ENCODE measurements at regions not wholly inside any gene's neighbourhood (a gene's known extent, or its start where the extent isn't known, plus 50 kb on each side); places are given as distances from the start of the nearest gene placed in this dataset.

DNA sequence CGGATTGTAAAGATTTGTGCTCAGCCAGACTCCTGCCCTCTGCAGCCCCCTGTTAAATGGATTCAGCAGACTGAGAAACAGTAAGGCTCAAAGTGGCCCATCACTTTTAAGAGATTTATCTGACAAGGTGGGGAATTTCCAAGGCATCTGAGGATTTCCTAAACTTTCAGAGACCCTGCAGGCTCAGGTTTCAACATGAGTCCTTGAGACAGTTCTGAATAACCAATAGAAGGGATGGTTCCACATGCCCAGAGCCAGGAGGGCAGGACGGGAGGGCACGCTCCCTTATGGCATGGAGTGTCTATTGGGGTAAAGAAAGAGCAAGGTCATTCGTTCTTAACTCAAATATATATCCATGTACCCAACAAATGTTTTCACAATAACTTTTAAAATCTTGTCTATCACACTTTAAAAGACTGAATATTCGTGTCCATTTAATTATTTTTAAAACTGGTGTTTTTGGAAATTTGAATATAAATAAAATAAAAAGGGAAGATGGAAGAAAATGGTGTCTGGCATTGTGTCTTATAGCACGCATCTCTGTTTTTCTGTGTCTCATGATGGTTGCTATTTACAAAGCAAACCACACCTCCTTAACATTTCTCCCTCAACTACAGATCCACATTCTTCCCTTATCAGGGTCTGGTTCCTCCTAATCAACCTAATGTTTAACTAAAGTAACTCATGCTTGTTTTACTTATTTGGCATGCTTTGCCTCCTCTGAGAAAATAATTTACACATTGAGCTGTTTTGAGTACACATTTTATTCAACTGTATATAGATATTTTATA lies 56.0 kb upstream of the DSG1 start:
- H3K27ac ChIP-seq = no peak overlapping the region
- no peaks in the 10 kb centered on the region for H3K27me3 ChIP-seq (replicated peaks)
- H3K4me3 ChIP-seq = no peak overlapping the region
- no peaks in the 10 kb centered on the region for H3K36me3 ChIP-seq
- H3K4me1 ChIP-seq (replicated peaks) = no peaks in the 10 kb centered on the region
- DNase-seq (ENCODE audit: low read depth in 1 of 2, low spot score in 2 of 2) = no peak
- no peaks in the 10 kb centered on the region for H3K9me3 ChIP-seq (replicated peaks)

DNA sequence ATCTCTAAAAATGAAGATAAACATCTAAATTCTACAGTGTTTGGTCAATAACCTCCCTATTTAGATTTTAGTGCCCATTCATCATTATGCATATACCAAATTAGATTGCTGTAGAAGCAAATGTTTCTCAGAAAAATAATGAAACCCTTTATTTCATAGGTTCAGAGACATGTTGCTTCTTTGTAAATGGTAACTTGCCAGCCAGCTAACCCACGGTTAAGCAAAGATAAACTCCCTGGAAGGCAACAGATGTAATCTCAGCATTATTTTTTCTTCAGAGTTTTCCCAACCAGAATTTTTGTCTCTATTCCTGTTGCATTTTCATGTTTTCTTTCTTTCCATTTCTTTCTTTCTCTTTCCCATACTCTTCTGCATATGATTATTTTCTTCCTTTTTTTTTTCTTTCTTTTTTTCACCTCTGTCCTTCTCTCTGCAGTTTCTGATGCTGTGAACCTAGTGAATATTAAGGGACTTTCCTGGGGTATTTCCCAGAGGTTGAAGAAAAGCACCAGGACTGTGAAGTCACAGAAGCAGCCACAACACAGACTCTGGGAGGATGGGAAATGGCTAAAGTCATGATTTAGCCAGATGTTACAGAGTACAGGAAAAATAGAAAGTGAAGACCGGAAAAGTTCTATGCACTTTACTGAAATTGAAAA lies 50.0 kb upstream of the DSG1 start:
- no peaks in the 10 kb centered on the region for H3K36me3 ChIP-seq
- H3K9me3 ChIP-seq (replicated peaks) = no peaks in the 10 kb centered on the region
- no peak for DNase-seq (ENCODE audit: low read depth in 1 of 2, low spot score in 2 of 2)
- H3K27me3 ChIP-seq (replicated peaks) = no peaks in the 10 kb centered on the region
- no peaks in the 10 kb centered on the region for H3K4me1 ChIP-seq (replicated peaks)
- H3K4me3 ChIP-seq = no peak overlapping the region
- no peak overlapping the region for H3K27ac ChIP-seq
